CD4-positive, alpha-beta T cell treated with Interleukin-21 for 1 hour (primary cell): ENCODE measurements at regions not wholly inside any gene's neighbourhood (a gene's known extent, or its start where the extent isn't known, plus 50 kb on each side); places are given as distances from the start of the nearest gene placed in this dataset.
"Not testable (repeated sequence)": the region's sequence is repeated elsewhere in the genome, so short reads cannot be mapped to it uniquely, and the experiment has no call there.

Experiments
- DNase-seq: peaks from one replicate; pipeline ENCODE4 v3.0.0-alpha.2; 2020

GRCh38 chr2:72003796-72004195 is 143.9 kb downstream of the CYP26B1 start:
- no peak for DNase-seq

- no peak for DNase-seq
Observed at GRCh38 chr2:72003124-72003523, 144.5 kb downstream of the CYP26B1 start.

- no peak for DNase-seq
Observed at GRCh38 chr2:72001937-72002690, 145.5 kb downstream of the CYP26B1 start.

- DNase-seq, result no peak
Observed at GRCh38 chr2:72000110-72000509, 147.6 kb downstream of the CYP26B1 start.

GRCh38 chr2:71999580-71999979 is 148.1 kb downstream of the CYP26B1 start:
- DNase-seq, result no peak

- DNase-seq, result no peak
Observed at GRCh38 chr2:71997843-71998242, 149.8 kb downstream of the CYP26B1 start.

- no peak for DNase-seq
Observed at GRCh38 chr2:71995067-71995665, 152.5 kb downstream of the CYP26B1 start.

- no peak for DNase-seq
Observed at GRCh38 chr2:71992036-71992435, 155.6 kb downstream of the CYP26B1 start.

- no peak for DNase-seq
Observed at GRCh38 chr2:71991397-71991796, 156.3 kb downstream of the CYP26B1 start.

- no peak for DNase-seq
Observed at GRCh38 chr2:71990826-71991225, 156.8 kb downstream of the CYP26B1 start.

- DNase-seq, result no peak
Observed at GRCh38 chr2:71990122-71990521, 157.5 kb downstream of the CYP26B1 start.

GRCh38 chr2:71989671-71990070 is 158.0 kb downstream of the CYP26B1 start:
- no peak for DNase-seq

GRCh38 chr2:71988170-71988569 is 159.5 kb downstream of the CYP26B1 start:
- no peak for DNase-seq

- DNase-seq, result no peak
Observed at GRCh38 chr2:71976685-71977084, 171.0 kb downstream of the CYP26B1 start.

- no peak for DNase-seq
Observed at GRCh38 chr2:71974846-71975245, 172.8 kb downstream of the CYP26B1 start.

GRCh38 chr2:71971493-71971892 is 176.2 kb downstream of the CYP26B1 start:
- DNase-seq, result no peak

GRCh38 chr2:71965530-71965929 is 182.1 kb downstream of the CYP26B1 start:
- DNase-seq, result no peak

GRCh38 chr2:71962911-71963694 is 184.6 kb downstream of the CYP26B1 start:
- no peak for DNase-seq

- no peak for DNase-seq
Observed at GRCh38 chr2:71962350-71962749, 185.3 kb downstream of the CYP26B1 start.

GRCh38 chr2:71961289-71962027 is 186.2 kb downstream of the CYP26B1 start:
- no peak for DNase-seq

GRCh38 chr2:71959494-71959893 is 188.2 kb downstream of the CYP26B1 start:
- no peak for DNase-seq

GRCh38 chr2:71958426-71958825 is 189.2 kb downstream of the CYP26B1 start:
- not testable (repeated sequence) for DNase-seq

- no peak for DNase-seq
Observed at GRCh38 chr2:71952572-71953188, 195.0 kb downstream of the CYP26B1 start.
